Trophoblast cell (in vitro differentiated cells and primary cell): ENCODE measurements at regions not wholly inside any gene's neighbourhood (a gene's known extent, or its start where the extent isn't known, plus 50 kb on each side); places are given as distances from the start of the nearest gene placed in this dataset.
"Not testable (repeated sequence)": the region's sequence is repeated elsewhere in the genome, so short reads cannot be mapped to it uniquely, and the experiment has no call there.

Experiments used
- DNase-seq, 2 donors: peaks; one replicate each; pipeline ENCODE4 v3.0.0-alpha.2; 2016
- H2AFZ ChIP-seq: 2 replicates; pipeline ENCODE4 v1.6.1; 2013; ENCODE audit warnings: low read length, moderate library complexity, mild to moderate bottlenecking; ENCODE audit not compliant: insufficient read depth, poor library complexity
- H2AK5ac ChIP-seq: 2 replicates; pipeline ENCODE4 v1.6.1; 2013; ENCODE audit warnings: mild to moderate bottlenecking, low read length
- H2BK120ac ChIP-seq: 2 replicates; pipeline ENCODE4 v1.6.1; 2013; ENCODE audit warnings: low read length, mild to moderate bottlenecking, moderate library complexity; ENCODE audit not compliant: insufficient read depth, poor library complexity
- H2BK12ac ChIP-seq: 2 replicates; pipeline ENCODE4 v1.6.1; 2013; ENCODE audit warnings: mild to moderate bottlenecking, low read length, moderate library complexity
- H2BK5ac ChIP-seq: 2 replicates; pipeline ENCODE4 v1.6.1; 2013; ENCODE audit warnings: low read length, low read depth, moderate library complexity, mild to moderate bottlenecking; ENCODE audit not compliant: poor library complexity
- H3K14ac ChIP-seq: 2 replicates; pipeline ENCODE4 v1.6.1; 2013; ENCODE audit warnings: mild to moderate bottlenecking, low read length
- H3K18ac ChIP-seq: 2 replicates; pipeline ENCODE4 v1.6.1; 2013; ENCODE audit warnings: mild to moderate bottlenecking, low read length
- H3K23ac ChIP-seq: 2 replicates; pipeline ENCODE4 v1.6.1; 2013; ENCODE audit warnings: low read length
- H3K27ac ChIP-seq: 2 replicates; pipeline ENCODE4 v1.5.1; 2013; ENCODE audit warnings: low read depth, mild to moderate bottlenecking, inconsistent platforms, low read length, moderate library complexity
- H3K27me3 ChIP-seq: 2 replicates; pipeline ENCODE4 v1.6.1; 2013; ENCODE audit warnings: inconsistent platforms, mild to moderate bottlenecking, low read length, moderate library complexity; ENCODE audit not compliant: insufficient read depth
- H3K36me3 ChIP-seq, 2 experiments: 1 replicate in 1 of 2; 2 replicates in 1 of 2; pipeline ENCODE4 v1.6.1; 2013; ENCODE audit warnings: low read length in 2 of 2, mild to moderate bottlenecking in 2 of 2, moderate library complexity in 1 of 2; ENCODE audit not compliant: insufficient read depth in 2 of 2, control insufficient read depth in 1 of 2
- H3K4ac ChIP-seq: 2 replicates; pipeline ENCODE4 v1.6.1; 2013; ENCODE audit warnings: low read depth, mild to moderate bottlenecking, low read length, moderate library complexity
- H3K4me1 ChIP-seq, 2 experiments: 1 replicate in 1 of 2; 2 replicates in 1 of 2; pipeline ENCODE4 v1.6.1; 2013; ENCODE audit warnings: low read length in 2 of 2, mild to moderate bottlenecking in 2 of 2, moderate library complexity in 1 of 2; ENCODE audit not compliant: insufficient read depth in 2 of 2, control insufficient read depth in 1 of 2
- H3K4me2 ChIP-seq: 2 replicates; pipeline ENCODE4 v1.6.1; 2013; ENCODE audit warnings: inconsistent platforms, mild to moderate bottlenecking, low read length, moderate library complexity
- H3K4me3 ChIP-seq: 2 replicates; pipeline ENCODE4 v1.5.1; 2013; ENCODE audit warnings: mild to moderate bottlenecking, low read depth, low read length, inconsistent platforms
- H3K79me1 ChIP-seq: one replicate; pipeline ENCODE4 v1.6.1; 2013; ENCODE audit warnings: low read length
- H3K79me2 ChIP-seq: 2 replicates; pipeline ENCODE4 v1.6.1; 2013; ENCODE audit warnings: low read length, mild to moderate bottlenecking; ENCODE audit not compliant: control insufficient read depth, insufficient read depth, poor library complexity
- H3K9ac ChIP-seq: 2 replicates; pipeline ENCODE4 v1.6.1; 2013; ENCODE audit warnings: mild to moderate bottlenecking, low read length
- H3K9me3 ChIP-seq: 2 replicates; pipeline ENCODE4 v1.6.1; 2013; ENCODE audit warnings: low read depth, mild to moderate bottlenecking, control low read depth, inconsistent platforms, low read length; ENCODE audit not compliant: insufficient read depth
- H4K12ac ChIP-seq: 2 replicates; pipeline ENCODE4 v1.6.1; 2013; ENCODE audit warnings: low read depth, mild to moderate bottlenecking, low read length, moderate library complexity
- H4K8ac ChIP-seq: 2 replicates; pipeline ENCODE4 v1.6.1; 2013; ENCODE audit warnings: low read depth, mild to moderate bottlenecking, low read length, moderate library complexity
- H4K91ac ChIP-seq: one replicate; pipeline ENCODE4 v1.6.1; 2013; ENCODE audit warnings: low read depth, mild to moderate bottlenecking, low read length, moderate library complexity
- WGBS: extraction: QIAGEN DNeasy Blood & Tissue Kit; methylation state at CpG from one replicate; pipeline ENCODE4 v1.1.7; 2013; ENCODE audit warnings: missing lambda C conversion rate; ENCODE audit not compliant: insufficient read length, insufficient coverage; ENCODE audit errors: extremely low coverage; 5-methylcytosine and 5-hydroxymethylcytosine counted together

GRCh38 chr16:52346709-52347108, 200.2 kb downstream of the TOX3 start:
- WGBS, result no CpG with 5 or more reads among the region's 2 CpGs
- no peaks in the 10 kb centered on the region for H3K4me1 ChIP-seq
- no peak overlapping the region for H3K4ac ChIP-seq
- H3K9me3 ChIP-seq, result no peaks in the 10 kb centered on the region
- H3K79me2 ChIP-seq, result no peaks in the 10 kb centered on the region
- H2BK12ac ChIP-seq, result no peak overlapping the region
- no peak overlapping the region for H2AK5ac ChIP-seq
- no peak overlapping the region for H4K91ac ChIP-seq
- H3K18ac ChIP-seq, result no peak overlapping the region
- H3K36me3 ChIP-seq, result no peaks in the 10 kb centered on the region
- H4K12ac ChIP-seq, result no peak overlapping the region
- H3K27me3 ChIP-seq, result no peaks in the 10 kb centered on the region
- H3K27ac ChIP-seq, result no peak overlapping the region
- H3K9ac ChIP-seq, result no peak overlapping the region
- H4K8ac ChIP-seq, result no peak overlapping the region
- no peak for DNase-seq
- no peak overlapping the region for H2BK5ac ChIP-seq
- H3K4me2 ChIP-seq, result no peak overlapping the region
- H3K79me1 ChIP-seq, result no peaks in the 10 kb centered on the region
- H2AFZ ChIP-seq, result no peak overlapping the region
- no peak overlapping the region for H3K23ac ChIP-seq
- H2BK120ac ChIP-seq, result no peak overlapping the region
- H3K14ac ChIP-seq, result no peak overlapping the region
- H3K4me3 ChIP-seq, result no peak overlapping the region

- DNase-seq, H3K4me2 ChIP-seq, H3K27me3 ChIP-seq, H2AFZ ChIP-seq, H2BK120ac ChIP-seq, H4K12ac ChIP-seq, H3K27ac ChIP-seq, H4K91ac ChIP-seq, H2BK12ac ChIP-seq, H2BK5ac ChIP-seq, H2AK5ac ChIP-seq, H4K8ac ChIP-seq, H3K9ac ChIP-seq, H3K79me2 ChIP-seq, H3K14ac ChIP-seq, H3K4ac ChIP-seq, H3K79me1 ChIP-seq, H3K4me1 ChIP-seq, H3K23ac ChIP-seq, H3K9me3 ChIP-seq, H3K18ac ChIP-seq, H3K4me3 ChIP-seq, H3K36me3 ChIP-seq: not testable (repeated sequence)
- no CpG with 5 or more reads among the region's 8 CpGs for WGBS
These were observed 213.3 kb downstream of the TOX3 start for GRCh38 chr16:52333673-52334072.

GRCh38 chr16:52320930-52321439, 226.0 kb downstream of the TOX3 start:
- Histone ChIP-seq H3K79me2 (no peaks in the 10 kb centered on the region), H4K8ac (no peak overlapping the region), H4K91ac (no peak overlapping the region), H2AFZ (no peak overlapping the region), H3K27me3 (no peaks in the 10 kb centered on the region), H4K12ac (no peak overlapping the region), H3K4me3 (no peak overlapping the region), H3K23ac (no peak overlapping the region), H3K36me3 (no peaks in the 10 kb centered on the region), H2AK5ac (no peak overlapping the region), H3K14ac (no peak overlapping the region), H2BK5ac (no peak overlapping the region), H2BK120ac (no peak overlapping the region), H3K9me3 (no peaks in the 10 kb centered on the region), H3K4ac (no peak overlapping the region), H3K9ac (no peak overlapping the region), H3K27ac (no peak overlapping the region), H3K79me1 (no peaks in the 10 kb centered on the region), H3K18ac (no peak overlapping the region), H3K4me1 (peaks cover 0 to 6% of the 10 kb centered on the region in 2 experiments), H2BK12ac (no peak overlapping the region), H3K4me2 (no peak overlapping the region)
- DNase-seq, result no peak
- WGBS, result no CpG with 5 or more reads among the region's 6 CpGs

- no peaks in the 10 kb centered on the region for H3K9me3 ChIP-seq
- H3K9ac ChIP-seq, result no peak overlapping the region
- H2AFZ ChIP-seq, result no peak overlapping the region
- H3K27me3 ChIP-seq, result no peaks in the 10 kb centered on the region
- H2BK12ac ChIP-seq, result no peak overlapping the region
- H3K4ac ChIP-seq, result no peak overlapping the region
- H3K79me1 ChIP-seq, result no peaks in the 10 kb centered on the region
- H3K23ac ChIP-seq, result no peak overlapping the region
- H4K91ac ChIP-seq, result peak overlapping the region; percentile 6
- no peak overlapping the region for H3K14ac ChIP-seq
- no peak overlapping the region for H3K27ac ChIP-seq
- WGBS, result no CpG with 5 or more reads among the region's 2 CpGs
- H2AK5ac ChIP-seq, result no peak overlapping the region
- H2BK120ac ChIP-seq, result no peak overlapping the region
- H3K4me2 ChIP-seq, result no peak overlapping the region
- no peak overlapping the region for H2BK5ac ChIP-seq
- no peak overlapping the region for H4K8ac ChIP-seq
- no peak for DNase-seq
- H4K12ac ChIP-seq, result no peak overlapping the region
- H3K4me1 ChIP-seq, result peaks cover 0 to 6% of the 10 kb centered on the region in 2 experiments
- no peak overlapping the region for H3K18ac ChIP-seq
- no peaks in the 10 kb centered on the region for H3K79me2 ChIP-seq
- H3K4me3 ChIP-seq, result no peak overlapping the region
- no peaks in the 10 kb centered on the region for H3K36me3 ChIP-seq
These were observed 228.5 kb downstream of the TOX3 start for GRCh38 chr16:52318302-52319009.
